Mesenchymal stem cell (in vitro differentiated cells and primary cell): ENCODE measurements at regions not wholly inside any gene's neighbourhood (a gene's known extent, or its start where the extent isn't known, plus 50 kb on each side); places are given as distances from the start of the nearest gene placed in this dataset.

Experiments
- DNase-seq: peaks from one replicate; pipeline ENCODE4 v3.0.0-alpha.2; 2013
- H2AFZ ChIP-seq: one replicate; pipeline ENCODE4 v1.6.1; 2013; ENCODE audit warnings: low read depth, mild to moderate bottlenecking, control low read depth, inconsistent platforms, low read length, moderate library complexity
- H2AK5ac ChIP-seq: 2 replicates; pipeline ENCODE4 v1.6.1; 2013; ENCODE audit warnings: low read length, moderate library complexity, mild to moderate bottlenecking, inconsistent platforms; ENCODE audit not compliant: severe bottlenecking
- H2BK120ac ChIP-seq: one replicate; pipeline ENCODE4 v1.6.1; 2013; ENCODE audit warnings: low read depth, mild to moderate bottlenecking, inconsistent platforms, low read length, moderate library complexity
- H2BK12ac ChIP-seq, 2 experiments: one replicate each; pipeline ENCODE4 v1.6.1; 2013; ENCODE audit warnings: inconsistent platforms in 2 of 2, low read length in 2 of 2, mild to moderate bottlenecking in 2 of 2, moderate library complexity in 2 of 2, control low read depth in 1 of 2
- H2BK15ac ChIP-seq: one replicate; pipeline ENCODE4 v1.6.1; 2013; ENCODE audit warnings: mild to moderate bottlenecking, low read depth, inconsistent platforms; ENCODE audit not compliant: poor library complexity, severe bottlenecking
- H2BK5ac ChIP-seq: 2 replicates; pipeline ENCODE4 v1.6.1; 2013; ENCODE audit warnings: low read depth, mild to moderate bottlenecking, low read length, control low read depth, inconsistent platforms; ENCODE audit not compliant: poor library complexity, severe bottlenecking
- H3K14ac ChIP-seq, 2 experiments: one replicate each; pipeline ENCODE4 v1.6.1; 2013; ENCODE audit warnings: inconsistent platforms in 2 of 2, low read length in 2 of 2, control low read depth in 1 of 2, mild to moderate bottlenecking in 1 of 2, moderate library complexity in 1 of 2
- H3K18ac ChIP-seq, 2 experiments: one replicate each; pipeline ENCODE4 v1.6.1; 2013; ENCODE audit warnings: inconsistent platforms in 2 of 2, low read length in 2 of 2, control low read depth in 1 of 2, low read depth in 1 of 2, mild to moderate bottlenecking in 1 of 2
- H3K23ac ChIP-seq, 2 experiments: one replicate each; pipeline ENCODE4 v1.6.1; 2013; ENCODE audit warnings: inconsistent platforms in 2 of 2, low read length in 2 of 2, mild to moderate bottlenecking in 2 of 2, moderate library complexity in 2 of 2, control low read depth in 1 of 2
- H3K27ac ChIP-seq: 2 replicates; pipeline ENCODE4 v1.5.1; 2013; ENCODE audit warnings: mild to moderate bottlenecking, moderate library complexity, low read length, control low read depth, inconsistent platforms; ENCODE audit not compliant: poor library complexity, severe bottlenecking
- H3K27me3 ChIP-seq, 2 experiments: 2 replicates each; pipeline versions ENCODE4 v1.6.1 to v1.7.0; 2013; ENCODE audit warnings: low read length in 2 of 2, mild to moderate bottlenecking in 2 of 2, moderate library complexity in 2 of 2, control low read depth in 1 of 2, inconsistent platforms in 1 of 2; ENCODE audit not compliant: control insufficient read depth in 1 of 2, insufficient read depth in 1 of 2
- H3K36me3 ChIP-seq, 2 experiments: 2 replicates each; pipeline versions ENCODE4 v1.6.1 to v1.7.0; 2013; ENCODE audit warnings: low read length in 2 of 2, control low read depth in 1 of 2, inconsistent platforms in 1 of 2, low read depth in 1 of 2, mild to moderate bottlenecking in 1 of 2; ENCODE audit not compliant: insufficient read depth in 2 of 2, control insufficient read depth in 1 of 2
- H3K4ac ChIP-seq, 2 experiments: one replicate each; pipeline ENCODE4 v1.6.1; 2013; ENCODE audit warnings: inconsistent platforms in 2 of 2, low read length in 2 of 2, mild to moderate bottlenecking in 2 of 2, moderate library complexity in 2 of 2, control low read depth in 1 of 2, low read depth in 1 of 2
- H3K4me1 ChIP-seq: 2 replicates; pipeline ENCODE4 v1.6.1; 2013; ENCODE audit warnings: low read depth, low read length, control low read depth; ENCODE audit not compliant: control insufficient read depth, insufficient read depth
- H3K4me2 ChIP-seq: 2 replicates; pipeline ENCODE4 v1.6.1; 2013; ENCODE audit warnings: low read length, mild to moderate bottlenecking, inconsistent platforms; ENCODE audit not compliant: poor library complexity, severe bottlenecking
- H3K4me3 ChIP-seq, 2 experiments: 2 replicates each; pipeline versions ENCODE4 v1.5.1 to v1.7.0; 2013; ENCODE audit warnings: low read length in 2 of 2, mild to moderate bottlenecking in 2 of 2, control low read depth in 1 of 2, low read depth in 1 of 2; ENCODE audit not compliant: insufficient read depth in 1 of 2
- H3K79me1 ChIP-seq: replicated peaks from 2 replicates; pipeline ENCODE4 v1.6.1; 2013; ENCODE audit warnings: mild to moderate bottlenecking, control low read depth, low read length, inconsistent platforms; ENCODE audit not compliant: poor library complexity, severe bottlenecking
- H3K9ac ChIP-seq: 2 replicates; pipeline ENCODE4 v1.7.0; 2013; ENCODE audit warnings: mild to moderate bottlenecking, low read length, moderate library complexity
- H3K9me3 ChIP-seq: 2 replicates; pipeline ENCODE4 v1.7.0; 2013; ENCODE audit warnings: mild to moderate bottlenecking, low read length; ENCODE audit not compliant: control insufficient read depth
- H4K8ac ChIP-seq: one replicate; pipeline ENCODE4 v1.6.1; 2013; ENCODE audit warnings: inconsistent platforms, mild to moderate bottlenecking, low read length, moderate library complexity
- H4K91ac ChIP-seq: one replicate; pipeline ENCODE4 v1.6.1; 2013; ENCODE audit warnings: mild to moderate bottlenecking, low read length, inconsistent platforms
- WGBS: methylation state at CpG from one replicate; pipeline ENCODE4 v1.1.7; 2013; ENCODE audit warnings: mixed read lengths; 5-methylcytosine and 5-hydroxymethylcytosine counted together

DNA sequence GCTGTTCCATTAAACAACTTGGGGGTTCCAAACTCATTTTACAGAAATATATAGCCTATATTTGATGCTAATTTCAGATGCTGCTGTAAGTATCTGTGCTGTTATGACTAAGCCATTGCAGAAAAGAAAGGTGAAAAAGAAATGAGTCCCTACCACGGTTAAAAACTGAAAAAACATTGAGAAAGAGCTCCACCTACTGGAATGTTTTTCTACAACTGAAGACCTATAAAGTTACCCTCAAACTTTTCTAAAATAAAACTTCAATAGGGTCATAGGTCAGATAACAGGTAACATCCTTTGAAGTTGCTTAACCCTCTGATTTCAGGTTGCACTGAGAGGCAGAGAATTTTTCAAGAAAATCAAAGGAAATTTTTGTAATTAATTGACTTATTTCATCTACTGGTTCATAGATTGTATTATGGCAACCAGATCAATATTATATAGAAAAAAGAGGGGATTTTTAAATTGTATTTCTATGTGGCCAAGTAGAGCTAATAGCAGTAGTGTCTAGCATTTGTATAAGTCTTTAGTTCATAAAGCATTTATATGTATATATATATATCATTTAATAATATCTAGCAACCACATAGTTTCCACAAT is 279.9 kb downstream of the RPS29 start:
- Histone ChIP-seq H3K36me3 (no peaks in the 10 kb centered on the region), H3K27ac (no peak overlapping the region), H3K18ac (no peak overlapping the region), H3K23ac (no peak overlapping the region), H2BK15ac (no peak overlapping the region), H3K27me3 (no peaks in the 10 kb centered on the region), H4K8ac (no peak overlapping the region), H3K9ac (no peak overlapping the region), H3K4ac (no peak overlapping the region), H2AK5ac (no peak overlapping the region), H4K91ac (no peak overlapping the region), H3K14ac (no peak overlapping the region), H2BK12ac (no peak overlapping the region), H3K79me1 (no peaks in the 10 kb centered on the region), H2BK5ac (no peak overlapping the region), H2BK120ac (no peak overlapping the region), H3K4me2 (no peak overlapping the region), H3K4me3 (no peak overlapping the region), H3K4me1 (no peaks in the 10 kb centered on the region), H2AFZ (no peak overlapping the region), H3K9me3 (no peaks in the 10 kb centered on the region)
- 11% methylated on average over 1 of the region's 1 CpG for WGBS
- peak; percentile 39 for DNase-seq

DNA sequence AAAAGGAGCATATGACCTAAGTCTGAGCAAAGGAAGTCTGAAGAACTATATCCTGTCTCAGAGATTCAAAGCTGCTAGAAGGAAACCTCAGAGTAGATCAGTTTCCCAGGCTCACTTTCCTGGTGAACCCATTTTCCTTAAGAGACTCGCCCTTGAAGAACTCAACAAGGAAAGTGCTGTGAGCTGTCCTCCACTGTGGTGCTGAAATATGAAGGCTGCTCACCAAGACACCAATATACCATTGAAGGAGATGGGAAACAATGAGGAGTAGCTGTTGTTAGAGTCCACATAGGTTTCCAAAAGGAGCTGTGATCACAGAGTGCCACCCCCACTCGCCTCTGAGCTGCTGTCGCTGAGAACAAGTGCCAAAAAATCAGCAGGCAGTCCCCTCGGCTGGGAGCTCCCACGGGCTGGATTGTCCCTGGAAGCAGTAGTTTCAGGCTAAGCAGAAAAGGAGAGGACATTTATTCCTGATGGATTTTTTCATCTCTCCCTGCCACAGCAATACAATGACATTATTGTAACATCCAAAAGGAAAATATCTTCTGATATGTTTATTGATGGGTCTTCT is 282.1 kb downstream of the RPS29 start:
- Histone ChIP-seq H3K27ac (no peak overlapping the region), H3K4me2 (no peak overlapping the region), H3K4me3 (no peak overlapping the region), H2BK12ac (no peak overlapping the region), H4K91ac (no peak overlapping the region), H3K4ac (no peak overlapping the region), H3K27me3 (no peaks in the 10 kb centered on the region), H3K79me1 (no peaks in the 10 kb centered on the region), H3K4me1 (no peaks in the 10 kb centered on the region), H2BK5ac (no peak overlapping the region), H3K36me3 (no peaks in the 10 kb centered on the region), H3K18ac (no peak overlapping the region), H4K8ac (no peak overlapping the region), H2AFZ (no peak overlapping the region), H3K14ac (no peak overlapping the region), H3K9ac (no peak overlapping the region), H3K23ac (no peak overlapping the region), H2BK120ac (no peak overlapping the region), H2BK15ac (no peak overlapping the region), H3K9me3 (no peaks in the 10 kb centered on the region), H2AK5ac (no peak overlapping the region)
- peak; percentile 65 for DNase-seq
- 24% methylated on average over 4 of the region's 5 CpGs for WGBS

DNA sequence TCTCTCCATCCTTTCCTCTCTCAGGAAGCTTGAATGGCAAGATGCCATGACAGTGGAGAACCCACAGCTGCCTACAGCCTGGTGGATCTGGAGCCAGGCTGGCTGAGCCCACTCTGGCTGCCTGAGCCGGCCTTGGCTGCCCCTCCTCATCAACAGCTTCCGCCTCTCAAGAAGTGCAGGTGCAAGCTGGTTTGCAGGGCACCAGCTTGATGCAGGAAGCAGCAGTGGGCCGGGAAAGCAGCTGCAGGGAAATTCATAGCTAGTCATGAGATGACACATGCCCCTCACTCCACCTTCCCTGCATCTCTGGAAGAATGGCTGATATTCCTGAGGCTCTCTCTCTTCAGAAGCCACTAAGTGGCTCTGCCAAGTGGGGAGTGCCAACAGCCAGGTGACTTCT is 289.1 kb downstream of the RPS29 start:
- H3K27me3 ChIP-seq: no peaks in the 10 kb centered on the region
- no peak overlapping the region for H3K4me3 ChIP-seq
- no peak overlapping the region for H3K18ac ChIP-seq
- no peak overlapping the region for H3K23ac ChIP-seq
- no peaks in the 10 kb centered on the region for H3K9me3 ChIP-seq
- H4K91ac ChIP-seq: no peak overlapping the region
- no peak overlapping the region for H3K14ac ChIP-seq
- H2AFZ ChIP-seq: no peak overlapping the region
- no peak overlapping the region for H3K4me2 ChIP-seq
- H3K36me3 ChIP-seq: no peaks in the 10 kb centered on the region
- no peak overlapping the region for H2BK120ac ChIP-seq
- no peak overlapping the region for H4K8ac ChIP-seq
- no peak for DNase-seq
- H2AK5ac ChIP-seq: no peak overlapping the region
- no peak overlapping the region for H3K4ac ChIP-seq
- H2BK15ac ChIP-seq: no peak overlapping the region
- no peaks in the 10 kb centered on the region for H3K79me1 ChIP-seq
- 86% methylated on average over 3 of the region's 3 CpGs for WGBS
- no peaks in the 10 kb centered on the region for H3K4me1 ChIP-seq
- H2BK12ac ChIP-seq: no peak overlapping the region
- no peak overlapping the region for H3K9ac ChIP-seq
- H2BK5ac ChIP-seq: no peak overlapping the region
- no peak overlapping the region for H3K27ac ChIP-seq

DNA sequence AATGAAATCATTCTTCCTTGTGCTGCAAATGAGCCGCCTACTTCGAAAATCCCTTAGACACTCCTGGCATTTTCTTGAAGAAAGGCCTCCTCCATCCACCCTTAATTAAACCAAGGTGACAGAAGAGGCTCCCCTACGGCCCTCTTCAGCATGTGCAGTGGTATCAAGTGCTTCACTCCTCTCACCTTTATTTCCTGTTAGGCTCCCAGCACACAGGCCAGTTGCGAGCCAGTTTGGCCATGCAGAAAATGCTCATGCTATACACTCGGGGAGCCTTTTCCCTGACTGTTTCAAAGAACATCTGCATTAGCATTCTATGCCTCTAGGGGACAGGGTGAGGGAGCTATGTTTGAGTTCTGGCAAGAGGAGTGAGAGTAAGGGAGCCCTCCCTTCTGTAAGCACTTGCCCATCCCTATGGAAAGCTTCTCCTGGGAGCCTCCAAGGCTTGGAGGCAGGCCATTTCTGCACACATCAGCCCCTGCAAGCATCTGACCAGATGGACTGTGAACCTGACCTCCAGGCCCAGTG is 291.5 kb downstream of the RPS29 start:
- H3K23ac ChIP-seq: no peak overlapping the region
- H3K36me3 ChIP-seq: no peaks in the 10 kb centered on the region
- H4K91ac ChIP-seq: no peak overlapping the region
- H3K18ac ChIP-seq: peak overlapping the region in 1 of 2 experiments; percentile 19
- H2BK120ac ChIP-seq: no peak overlapping the region
- no peak overlapping the region for H3K4me3 ChIP-seq
- H3K9me3 ChIP-seq: no peaks in the 10 kb centered on the region
- no peak overlapping the region for H2AK5ac ChIP-seq
- no peaks in the 10 kb centered on the region for H3K79me1 ChIP-seq
- H3K27ac ChIP-seq: no peak overlapping the region
- no peak overlapping the region for H4K8ac ChIP-seq
- no peaks in the 10 kb centered on the region for H3K4me1 ChIP-seq
- H3K9ac ChIP-seq: no peak overlapping the region
- no peak overlapping the region for H2AFZ ChIP-seq
- no peak overlapping the region for H3K4me2 ChIP-seq
- no peak overlapping the region for H2BK12ac ChIP-seq
- no peak overlapping the region for H3K4ac ChIP-seq
- no peaks in the 10 kb centered on the region for H3K27me3 ChIP-seq
- 43% methylated on average over 4 of the region's 5 CpGs for WGBS
- no peak overlapping the region for H2BK5ac ChIP-seq
- no peak overlapping the region for H3K14ac ChIP-seq
- DNase-seq: no peak
- H2BK15ac ChIP-seq: no peak overlapping the region
